Suprapubic skin (tissue), 4 donors: ENCODE measurements at regions not wholly inside any gene's neighbourhood (a gene's known extent, or its start where the extent isn't known, plus 50 kb on each side); places are given as distances from the start of the nearest gene placed in this dataset.

Source experiments
- DNase-seq, 2 donors: peaks; one replicate each; pipeline ENCODE4 v3.0.0-alpha.2; 2019; ENCODE audit warnings: low spot score in 2 of 2
- H3K27ac ChIP-seq: fragments of 200-600 bp; sonication (generic); one replicate; pipeline ENCODE4 v1.5.1; 2019
- H3K27me3 ChIP-seq: fragments of 200-600 bp; sonication (generic); one replicate; pipeline ENCODE4 v1.5.1; 2019
- H3K36me3 ChIP-seq: fragments of 200-600 bp; sonication (generic); one replicate; pipeline ENCODE4 v1.5.1; 2019
- H3K4me1 ChIP-seq: fragments of 200-600 bp; sonication (generic); one replicate; pipeline ENCODE4 v1.5.1; 2019
- H3K4me3 ChIP-seq: fragments of 200-600 bp; sonication (generic); one replicate; pipeline ENCODE4 v1.5.1; 2019; ENCODE audit warnings: mild to moderate bottlenecking
- H3K9me3 ChIP-seq: fragments of 200-600 bp; sonication (generic); one replicate; pipeline ENCODE4 v1.5.1; 2019
- CTCF ChIP-seq, 2 donors: fragments of 200-600 bp in 1 of 2; fragments of 450-650 bp in 1 of 2; sonication (generic) in 1 of 2; IDR thresholded peaks; one replicate each; pipeline ENCODE4 v1.5.1; 2016 to 2019; ENCODE audit warnings: antibody characterized with exemption in 2 of 2, mild to moderate bottlenecking in 1 of 2, moderate library complexity in 1 of 2
- EP300 ChIP-seq: sonication (generic); formaldehyde crosslinking; IDR thresholded peaks from one replicate; pipeline ENCODE4 v1.6.1; 2017; ENCODE audit warnings: antibody characterized with exemption
- POLR2A ChIP-seq, 2 donors: fragments of 450-650 bp; IDR thresholded peaks; one replicate each; pipeline ENCODE4 v1.6.1; 2017; ENCODE audit warnings: antibody characterized with exemption in 2 of 2, mild to moderate bottlenecking in 2 of 2, moderate library complexity in 2 of 2
- POLR2AphosphoS5 ChIP-seq, 3 donors: sonication (generic); formaldehyde crosslinking; IDR thresholded peaks; one replicate each; pipeline ENCODE4 v1.6.1; 2017; ENCODE audit warnings: antibody characterized with exemption in 3 of 3
- WGBS: methylation state at CpG from one replicate; pipeline ENCODE4 v1.1.5; 2018; 5-methylcytosine and 5-hydroxymethylcytosine counted together

GRCh38 chr2:41663056-41663455 is 384.8 kb upstream of the PKDCC start:
- Histone ChIP-seq H3K36me3 (no peaks in the 10 kb centered on the region), H3K4me3 (no peak overlapping the region), H3K27me3 (no peaks in the 10 kb centered on the region), H3K4me1 (no peaks in the 10 kb centered on the region), H3K27ac (no peak overlapping the region), H3K9me3 (no peaks in the 10 kb centered on the region)
- WGBS: 79% methylated on average over 5 of the region's 5 CpGs
- no peak for TF ChIP-seq CTCF (IDR thresholded peaks at IDR 0.05)
- TF ChIP-seq POLR2A (IDR thresholded peaks at IDR 0.05): no peak
- TF ChIP-seq POLR2AphosphoS5 (IDR thresholded peaks at IDR 0.05): no peak
- TF ChIP-seq EP300: no peak
- no peak for DNase-seq

- Histone ChIP-seq H3K9me3 (no peaks in the 10 kb centered on the region), H3K4me3 (no peak overlapping the region), H3K27ac (no peak overlapping the region), H3K4me1 (no peaks in the 10 kb centered on the region), H3K27me3 (no peaks in the 10 kb centered on the region), H3K36me3 (no peaks in the 10 kb centered on the region)
- TF ChIP-seq CTCF (IDR thresholded peaks at IDR 0.05) (no peak), POLR2A (IDR thresholded peaks at IDR 0.05) (no peak), POLR2AphosphoS5 (IDR thresholded peaks at IDR 0.05) (no peak), EP300 (no peak)
- 43% methylated on average over 2 of the region's 2 CpGs for WGBS
- DNase-seq: no peak
Measured at GRCh38 chr2:41668529-41668928, 379.3 kb upstream of the PKDCC start.

GRCh38 chr2:41678639-41679038 is 369.2 kb upstream of the PKDCC start:
- DNase-seq: no peak
- Histone ChIP-seq H3K9me3 (no peaks in the 10 kb centered on the region), H3K27ac (no peak overlapping the region), H3K4me3 (no peak overlapping the region), H3K4me1 (no peaks in the 10 kb centered on the region), H3K27me3 (no peaks in the 10 kb centered on the region), H3K36me3 (no peaks in the 10 kb centered on the region)
- TF ChIP-seq POLR2A (IDR thresholded peaks at IDR 0.05) (no peak), CTCF (IDR thresholded peaks at IDR 0.05) (no peak), EP300 (no peak)
- 70% methylated on average over 7 of the region's 7 CpGs for WGBS

GRCh38 chr2:41686156-41686555 is 361.7 kb upstream of the PKDCC start:
- DNase-seq: no peak
- H3K27me3 ChIP-seq: no peaks in the 10 kb centered on the region
- H3K9me3 ChIP-seq: no peaks in the 10 kb centered on the region
- TF ChIP-seq EP300: no peak
- no peak for TF ChIP-seq CTCF (IDR thresholded peaks at IDR 0.05)
- no peak for TF ChIP-seq POLR2AphosphoS5 (IDR thresholded peaks at IDR 0.05)
- TF ChIP-seq POLR2A (IDR thresholded peaks at IDR 0.05): no peak
- 95% methylated on average over 2 of the region's 2 CpGs for WGBS
- no peak overlapping the region for H3K27ac ChIP-seq
- H3K36me3 ChIP-seq: no peaks in the 10 kb centered on the region
- H3K4me3 ChIP-seq: no peak overlapping the region
- H3K4me1 ChIP-seq: no peaks in the 10 kb centered on the region

GRCh38 chr2:41691561-41691960 is 356.3 kb upstream of the PKDCC start:
- H3K4me3 ChIP-seq: no peak overlapping the region
- H3K36me3 ChIP-seq: no peaks in the 10 kb centered on the region
- no peak for DNase-seq
- H3K9me3 ChIP-seq: no peaks in the 10 kb centered on the region
- no peaks in the 10 kb centered on the region for H3K4me1 ChIP-seq
- H3K27me3 ChIP-seq: no peaks in the 10 kb centered on the region
- H3K27ac ChIP-seq: no peak overlapping the region
- 75% methylated on average over 1 of the region's 1 CpG for WGBS
- TF ChIP-seq POLR2A (IDR thresholded peaks at IDR 0.05) (no peak), POLR2AphosphoS5 (IDR thresholded peaks at IDR 0.05) (no peak), CTCF (IDR thresholded peaks at IDR 0.05) (no peak), EP300 (no peak)
